GM19463 (cell line): ENCODE measurements at regions not wholly inside any gene's neighbourhood (a gene's known extent, or its start where the extent isn't known, plus 50 kb on each side); places are given as distances from the start of the nearest gene placed in this dataset.
A peak's percentile ranks its signal among the peaks of the same experiment; 100 is the strongest.
"Not testable (repeated sequence)": the region's sequence is repeated elsewhere in the genome, so short reads cannot be mapped to it uniquely, and the experiment has no call there.

Source experiments
- ATAC-seq: cut with Tn5 transposase; IDR thresholded peaks from one replicate; pipeline ENCODE4 v1.9.1; 2021; ENCODE audit warnings: mild to moderate bottlenecking, moderate library complexity; ENCODE audit not compliant: unreplicated experiment

- ATAC-seq: no peak
Observed at GRCh38 chrX:39484159-39485068, 613.3 kb downstream of the BCOR start.

DNA sequence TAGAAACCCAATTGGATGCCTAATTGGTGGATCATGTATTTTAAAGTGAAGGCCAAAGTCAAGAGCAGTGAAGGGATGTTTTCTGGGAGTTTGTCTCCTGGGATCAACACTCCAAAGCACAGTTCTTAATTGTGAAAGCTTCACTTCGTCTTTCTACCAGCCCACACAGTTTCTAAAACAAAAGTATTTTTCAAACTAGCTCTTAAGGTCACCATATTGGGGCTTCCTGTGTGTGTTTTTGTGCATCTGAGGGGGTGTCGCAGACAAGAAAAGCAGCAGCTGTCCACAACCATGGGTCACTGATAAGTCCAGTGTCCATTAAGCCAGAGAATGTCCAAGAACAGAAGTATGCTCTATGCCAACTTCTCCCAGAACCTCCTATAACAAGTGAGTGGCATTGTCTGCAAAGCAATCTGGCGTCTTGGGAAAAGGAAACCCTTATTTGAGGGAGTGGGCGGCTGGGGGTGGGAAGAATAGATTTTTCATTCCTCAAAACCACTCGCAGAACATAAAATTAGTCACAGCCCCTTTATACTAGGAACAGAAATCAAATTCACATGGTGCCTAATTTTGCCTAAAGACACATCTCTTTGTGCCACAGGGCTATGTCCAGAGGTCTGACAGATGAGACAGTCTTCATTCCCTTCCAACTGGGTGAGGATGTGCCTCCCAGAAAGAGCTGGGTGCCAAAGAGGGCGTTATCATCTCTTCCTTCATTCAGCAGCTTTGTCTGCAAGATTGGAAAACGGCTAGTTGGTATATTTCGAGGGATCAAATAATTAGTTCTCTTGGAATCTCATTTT lies 610.4 kb downstream of the BCOR start:
- no peak for ATAC-seq

GRCh38 chrX:39487969-39488330 lies 609.8 kb downstream of the BCOR start:
- no peak for ATAC-seq

DNA sequence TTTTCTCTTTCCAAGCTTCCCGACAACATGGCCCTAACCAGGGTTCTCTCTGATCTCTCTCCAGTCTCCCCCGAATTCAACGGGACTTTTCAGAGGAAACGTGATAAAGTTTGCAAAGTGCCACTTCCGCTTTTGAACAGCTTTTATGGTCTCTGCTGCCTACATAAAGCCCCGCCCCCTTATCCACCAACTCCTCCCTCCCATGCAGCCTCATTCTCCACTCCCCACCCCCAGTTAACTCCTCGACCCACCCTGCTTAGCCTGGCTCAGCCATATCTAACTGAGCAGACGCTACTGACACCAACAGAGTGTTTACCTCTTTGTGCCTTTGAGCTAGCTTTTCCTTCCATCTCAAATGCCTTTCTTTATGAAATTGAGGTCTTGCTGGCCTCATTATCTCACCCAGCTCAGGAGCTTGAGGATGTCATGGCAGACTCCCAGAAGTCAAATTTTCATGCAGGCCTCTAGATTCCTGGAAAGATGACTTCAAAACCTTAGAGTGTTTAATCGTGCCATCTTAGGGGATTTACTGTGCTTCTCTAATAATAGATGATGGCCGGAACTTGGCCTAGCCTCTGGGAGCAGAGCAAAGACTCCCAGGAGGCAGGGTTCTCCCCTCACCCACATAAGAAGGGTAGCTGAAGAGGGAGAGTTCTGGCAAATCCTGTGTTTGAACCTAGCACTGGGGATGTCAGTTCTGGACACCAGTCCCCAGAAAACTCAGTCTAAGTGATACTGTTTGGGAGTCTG lies 606.0 kb downstream of the BCOR start:
- peak; percentile 53 for ATAC-seq

DNA sequence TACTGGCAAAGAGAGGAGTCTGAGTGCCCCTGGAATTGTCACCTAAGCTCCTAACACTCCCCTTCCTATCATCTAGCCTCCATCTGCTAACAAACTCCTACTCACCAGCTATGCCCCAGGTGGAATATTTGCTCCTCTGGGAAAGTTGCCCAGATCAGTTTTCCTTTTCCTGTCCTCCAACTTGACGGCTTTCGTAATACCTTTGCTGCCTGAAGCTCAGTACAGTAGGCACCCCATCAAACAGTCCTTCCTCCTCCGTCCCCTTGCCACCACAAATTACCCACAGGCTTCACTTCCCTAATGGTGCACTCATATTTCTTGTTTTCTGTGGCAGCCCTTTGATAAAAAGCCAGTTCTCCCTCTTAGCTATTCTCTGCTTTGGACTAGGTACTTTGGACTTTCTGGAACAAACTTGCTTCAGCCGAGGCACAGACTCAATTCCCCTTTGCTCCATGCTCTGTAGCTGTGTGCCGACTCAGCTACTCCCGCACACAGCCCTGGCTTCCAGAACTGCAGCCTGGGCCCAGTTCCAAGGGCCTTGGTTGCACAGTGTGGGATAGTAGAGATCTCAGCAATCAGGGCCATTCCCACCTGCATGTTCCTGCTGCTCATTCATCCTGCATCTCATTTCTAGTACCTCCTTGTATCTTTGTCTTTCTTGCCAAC lies 605.1 kb downstream of the BCOR start:
- peak; percentile 63 for ATAC-seq

DNA sequence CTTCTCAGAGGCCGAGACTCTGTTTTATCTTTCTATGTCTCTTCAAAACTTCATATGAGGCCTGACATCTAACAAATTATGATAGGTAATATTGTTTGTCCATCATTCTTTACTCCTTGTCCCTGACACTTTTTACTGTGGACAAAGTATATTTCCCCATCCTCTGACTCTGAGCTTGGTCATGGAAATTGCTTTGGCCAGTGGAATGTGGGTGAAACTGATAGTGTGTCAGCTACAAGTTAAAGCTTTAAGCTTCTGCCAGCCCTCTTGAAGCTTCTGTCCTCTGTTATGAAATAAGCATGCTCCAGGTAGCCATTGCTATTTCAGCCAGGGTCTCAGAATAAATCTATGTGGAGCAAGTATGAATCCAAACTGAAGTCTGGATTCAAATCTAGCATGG lies 604.6 kb downstream of the BCOR start:
- ATAC-seq: no peak

GRCh38 chrX:39497117-39497516 lies 600.6 kb downstream of the BCOR start:
- ATAC-seq: not testable (repeated sequence)

- no peak for ATAC-seq
Observed at GRCh38 chrX:39497702-39498265, 600.0 kb downstream of the BCOR start.

DNA sequence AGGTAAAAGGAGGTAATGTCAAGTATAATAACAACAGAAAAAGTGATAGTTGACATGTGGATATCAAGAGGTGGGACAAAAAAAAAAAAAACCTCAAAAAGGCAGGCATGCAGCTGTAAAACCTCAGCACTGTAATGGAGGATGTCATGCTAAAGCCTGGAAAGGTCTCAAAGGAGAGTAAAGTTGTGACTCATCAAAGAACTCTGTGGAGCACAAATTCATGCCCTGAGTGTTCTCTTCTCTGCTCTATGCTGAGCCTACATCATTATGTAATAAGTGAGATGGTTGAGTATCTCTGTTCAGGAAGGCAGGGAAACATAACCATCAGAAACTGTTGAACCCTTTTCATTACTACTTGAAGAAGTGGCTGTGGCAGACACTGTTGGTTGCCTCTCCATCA lies 597.8 kb downstream of the BCOR start:
- ATAC-seq: no peak

DNA sequence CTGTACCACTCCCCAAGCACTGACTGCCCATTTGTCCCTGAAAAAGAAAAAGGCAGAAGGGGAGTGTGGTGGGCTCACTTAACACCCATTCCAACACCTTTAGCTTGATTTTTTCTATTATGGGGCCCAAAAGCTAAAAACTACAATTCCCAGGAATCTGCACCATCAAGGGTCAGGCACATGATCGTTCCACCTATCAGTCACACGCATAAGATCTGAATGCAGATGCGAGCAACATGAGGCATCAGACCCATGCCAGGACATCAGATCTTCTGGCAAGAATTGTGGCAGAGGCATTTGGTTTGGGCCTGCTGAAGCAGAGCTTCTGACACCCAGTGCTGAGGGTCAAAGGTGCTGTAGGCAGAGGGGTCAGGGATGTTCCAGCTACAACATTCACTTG lies 595.9 kb downstream of the BCOR start:
- ATAC-seq: no peak

- ATAC-seq: no peak
Observed at GRCh38 chrX:39502486-39502885, 595.3 kb downstream of the BCOR start.

DNA sequence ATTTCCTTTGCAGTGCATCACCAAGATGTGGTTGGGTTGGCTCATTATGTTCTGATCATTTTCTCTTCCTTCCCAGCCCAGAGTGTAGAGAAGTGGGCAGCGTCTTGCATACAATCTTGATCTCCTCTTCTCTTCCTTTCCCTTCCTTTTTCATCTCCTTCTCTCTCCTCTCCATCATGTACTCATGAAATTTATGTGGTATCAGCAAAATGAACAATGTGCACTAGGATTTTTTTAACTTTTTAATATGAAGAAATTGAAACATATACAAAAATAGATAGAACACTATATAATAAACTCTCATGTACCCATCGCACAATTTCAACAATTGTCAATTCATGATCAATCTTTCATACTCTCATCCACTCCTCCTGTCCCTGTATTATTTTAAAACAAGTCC lies 593.5 kb downstream of the BCOR start:
- ATAC-seq: no peak

- no peak for ATAC-seq
Observed at GRCh38 chrX:39504850-39505259, 592.9 kb downstream of the BCOR start.

- ATAC-seq: no peak
Observed at GRCh38 chrX:39506131-39506530, 591.6 kb downstream of the BCOR start.

GRCh38 chrX:39507034-39507433 lies 590.7 kb downstream of the BCOR start:
- ATAC-seq: no peak

- ATAC-seq: no peak
Observed at GRCh38 chrX:39507617-39508299, 590.0 kb downstream of the BCOR start.

- no peak for ATAC-seq
Observed at GRCh38 chrX:39508300-39508692, 589.5 kb downstream of the BCOR start.

- ATAC-seq: no peak
Observed at GRCh38 chrX:39509157-39509556, 588.6 kb downstream of the BCOR start.

DNA sequence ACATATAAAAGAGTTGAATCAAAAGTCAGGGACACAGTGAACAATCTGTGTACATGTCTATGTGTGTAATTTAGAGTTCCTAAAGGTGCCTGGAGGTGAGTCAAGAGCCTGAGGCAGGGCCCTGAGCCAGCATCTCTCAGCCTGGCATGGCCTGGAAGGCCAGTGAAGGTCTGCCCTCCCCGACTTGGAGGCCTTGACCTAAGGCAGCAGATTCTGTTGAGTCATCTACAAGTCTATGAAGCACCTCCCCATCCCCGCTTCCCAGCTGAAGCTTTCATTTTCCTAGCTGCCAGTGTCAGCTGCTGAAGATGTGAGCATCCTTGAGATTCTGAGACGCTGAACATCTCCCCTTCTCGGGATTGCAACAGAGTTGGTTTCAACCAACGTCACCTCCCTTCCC lies 583.9 kb downstream of the BCOR start:
- ATAC-seq: no peak

DNA sequence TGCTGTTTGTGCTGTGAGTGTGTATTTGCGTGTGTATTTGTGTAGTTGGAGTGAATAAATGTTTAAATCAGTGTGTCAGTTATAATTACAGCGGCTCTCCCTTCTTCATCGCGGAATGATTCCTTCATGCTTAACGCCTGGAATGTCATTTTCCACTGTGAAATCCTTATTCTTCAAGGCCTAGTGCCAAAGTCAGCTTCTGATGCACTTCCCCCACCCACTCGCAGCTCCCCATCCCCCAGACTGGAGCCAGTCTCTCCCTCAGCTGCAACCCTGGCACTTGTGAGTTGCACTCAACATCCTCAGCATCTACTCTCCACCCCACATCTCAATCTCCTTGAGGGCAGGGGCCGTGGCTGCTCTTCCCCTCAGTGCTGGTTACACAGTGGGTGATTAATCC lies 583.0 kb downstream of the BCOR start:
- no peak for ATAC-seq
